Neuronal stem cell (in vitro differentiated cells): ENCODE measurements at regions not wholly inside any gene's neighbourhood (a gene's known extent, or its start where the extent isn't known, plus 50 kb on each side); places are given as distances from the start of the nearest gene placed in this dataset.

Experiments
- DNase-seq: peaks from one replicate; pipeline ENCODE4 v3.0.0-alpha.2; 2013; ENCODE audit warnings: low spot score
- H2AFZ ChIP-seq: one replicate; pipeline ENCODE4 v1.6.1; 2013; ENCODE audit warnings: mild to moderate bottlenecking, low read length, inconsistent platforms
- H2AK5ac ChIP-seq: 2 replicates; pipeline ENCODE4 v1.6.1; 2013; ENCODE audit warnings: low read depth, mild to moderate bottlenecking, inconsistent platforms, low read length, moderate library complexity, mixed read lengths
- H2BK120ac ChIP-seq: 2 replicates; pipeline ENCODE4 v1.6.1; 2013; ENCODE audit warnings: low read depth, mild to moderate bottlenecking, inconsistent platforms, low read length, moderate library complexity, mixed read lengths
- H2BK12ac ChIP-seq: one replicate; pipeline ENCODE4 v1.6.1; 2013; ENCODE audit warnings: low read length, inconsistent platforms
- H2BK15ac ChIP-seq: 2 replicates; pipeline ENCODE4 v1.6.1; 2013; ENCODE audit warnings: mild to moderate bottlenecking, low read length, inconsistent platforms, mixed read lengths
- H2BK5ac ChIP-seq: one replicate; pipeline ENCODE4 v1.6.1; 2013; ENCODE audit warnings: inconsistent platforms, mild to moderate bottlenecking, low read length, moderate library complexity
- H3K14ac ChIP-seq: one replicate; pipeline ENCODE4 v1.6.1; 2013; ENCODE audit warnings: low read length, inconsistent platforms
- H3K18ac ChIP-seq: 2 replicates; pipeline ENCODE4 v1.6.1; 2013; ENCODE audit warnings: low read length, inconsistent platforms
- H3K23ac ChIP-seq: 2 replicates; pipeline ENCODE4 v1.6.1; 2013; ENCODE audit warnings: low read depth, mild to moderate bottlenecking, mixed read lengths, low read length, inconsistent platforms; ENCODE audit not compliant: poor library complexity
- H3K27ac ChIP-seq: replicated peaks from 3 replicates; pipeline ENCODE4 v1.5.1; 2013; ENCODE audit warnings: low read length, inconsistent platforms
- H3K27me3 ChIP-seq, 3 experiments: 2 replicates each; pipeline ENCODE4 v1.6.1; 2013; ENCODE audit warnings: low read length in 3 of 3, mild to moderate bottlenecking in 2 of 3, inconsistent platforms in 1 of 3, low read depth in 1 of 3, mixed read lengths in 1 of 3, moderate library complexity in 1 of 3; ENCODE audit not compliant: control insufficient read depth in 3 of 3, insufficient read depth in 3 of 3
- H3K36me3 ChIP-seq, 2 donors: replicated peaks in 1 of 2; 2 replicates each; pipeline ENCODE4 v1.6.1; 2013; ENCODE audit warnings: low read length in 2 of 2; ENCODE audit not compliant: control insufficient read depth in 2 of 2, insufficient read depth in 2 of 2
- H3K4ac ChIP-seq: 2 replicates; pipeline ENCODE4 v1.6.1; 2013; ENCODE audit warnings: inconsistent platforms, mild to moderate bottlenecking, low read length, moderate library complexity
- H3K4me1 ChIP-seq, 2 donors: 1 replicate in 1 of 2; 2 replicates in 1 of 2; pipeline ENCODE4 v1.6.1; 2013; ENCODE audit warnings: low read length in 2 of 2, low read depth in 1 of 2; ENCODE audit not compliant: control insufficient read depth in 2 of 2, insufficient read depth in 1 of 2
- H3K4me2 ChIP-seq: one replicate; pipeline ENCODE4 v1.6.1; 2013; ENCODE audit warnings: mild to moderate bottlenecking, low read length, inconsistent platforms; ENCODE audit not compliant: insufficient read depth, poor library complexity, severe bottlenecking
- H3K4me3 ChIP-seq, 2 donors: 2 replicates each; pipeline ENCODE4 v1.5.1; 2013; ENCODE audit warnings: low read length in 2 of 2, mild to moderate bottlenecking in 2 of 2, inconsistent platforms in 1 of 2, moderate library complexity in 1 of 2
- H3K79me1 ChIP-seq: one replicate; pipeline ENCODE4 v1.6.1; 2013; ENCODE audit warnings: low read depth, mild to moderate bottlenecking, inconsistent platforms, low read length, moderate library complexity
- H3K9ac ChIP-seq: one replicate; pipeline ENCODE4 v1.6.1; 2013; ENCODE audit warnings: mild to moderate bottlenecking, low read depth, low read length, inconsistent platforms; ENCODE audit not compliant: poor library complexity
- H3K9me3 ChIP-seq, 2 donors: replicated peaks in 1 of 2; 2 replicates each; pipeline versions ENCODE3 to v1.6.1; 2013; ENCODE audit warnings: low read length in 2 of 2, mild to moderate bottlenecking in 2 of 2, inconsistent platforms in 1 of 2, low read depth in 1 of 2, mixed read lengths in 1 of 2, moderate library complexity in 1 of 2; ENCODE audit not compliant: control insufficient read depth in 2 of 2, insufficient read depth in 1 of 2
- H4K8ac ChIP-seq: one replicate; pipeline ENCODE4 v1.6.1; 2013; ENCODE audit warnings: low read depth, mild to moderate bottlenecking, inconsistent platforms, low read length, moderate library complexity
- H4K91ac ChIP-seq: one replicate; pipeline ENCODE4 v1.6.1; 2013; ENCODE audit warnings: low read length, low read depth, mild to moderate bottlenecking, inconsistent platforms; ENCODE audit not compliant: poor library complexity
- WGBS, 2 donors: extraction: QIAGEN DNeasy Blood & Tissue Kit; methylation state at CpG; one replicate each; pipeline ENCODE4 v1.1.7; 2013; ENCODE audit warnings: missing lambda C conversion rate in 2 of 2, mixed read lengths in 1 of 2; ENCODE audit not compliant: insufficient read length in 2 of 2, insufficient replicate concordance in 1 of 2; ENCODE audit errors: extremely low coverage in 2 of 2; 5-methylcytosine and 5-hydroxymethylcytosine counted together

DNA sequence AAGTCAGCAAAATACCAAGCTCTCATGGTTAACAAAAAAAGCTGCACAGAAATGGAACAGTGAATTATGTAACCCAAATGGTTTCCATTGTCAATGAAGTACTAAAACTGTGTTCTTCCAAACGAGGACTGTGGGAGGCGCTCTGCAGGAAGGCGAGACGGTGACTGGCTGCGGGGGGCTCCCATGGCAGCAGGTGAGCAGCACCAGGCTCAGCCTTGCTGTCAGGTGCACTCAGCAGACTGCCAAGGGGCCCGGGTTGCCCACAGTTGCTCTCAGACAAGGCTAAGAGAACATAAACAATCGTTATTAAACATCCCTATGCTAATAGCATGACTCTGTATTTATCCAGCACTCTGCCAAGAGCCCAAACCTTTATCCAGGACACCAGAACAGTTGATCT, 630.3 kb upstream of the ARID1B start:
- Histone ChIP-seq H3K9ac (no peak overlapping the region), H4K8ac (no peak overlapping the region), H3K4me2 (no peak overlapping the region), H3K4ac (no peak overlapping the region), H2AFZ (no peak overlapping the region), H3K27me3 (no peaks in the 10 kb centered on the region), H3K4me3 (no peak overlapping the region), H3K36me3 (no peaks in the 10 kb centered on the region), H2BK120ac (no peak overlapping the region), H3K18ac (peak overlapping the region; percentile 62), H3K23ac (no peak overlapping the region), H2BK15ac (no peak overlapping the region), H2BK5ac (no peak overlapping the region), H2AK5ac (no peak overlapping the region), H4K91ac (no peak overlapping the region), H3K14ac (no peak overlapping the region), H3K79me1 (no peaks in the 10 kb centered on the region), H2BK12ac (no peak overlapping the region), H3K9me3 (no peaks in the 10 kb centered on the region), H3K4me1 (peaks cover 0 to 2% of the 10 kb centered on the region in 2 donors), H3K27ac (no peak overlapping the region)
- WGBS, 2 donors = no CpG with 5 or more reads among the region's 7 CpGs
- DNase-seq = no peak

GRCh38 chr6:156131221-156131903, 645.8 kb upstream of the ARID1B start:
- Histone ChIP-seq H2BK120ac (no peak overlapping the region), H3K23ac (no peak overlapping the region), H2BK15ac (no peak overlapping the region), H2AFZ (no peak overlapping the region), H3K27ac (no peak overlapping the region), H3K9ac (no peak overlapping the region), H4K91ac (no peak overlapping the region), H3K4me3 (no peak overlapping the region), H3K9me3 (no peaks in the 10 kb centered on the region), H2BK5ac (no peak overlapping the region), H3K36me3 (no peaks in the 10 kb centered on the region), H3K27me3 (no peaks in the 10 kb centered on the region), H3K4me1 (peaks cover 0 to 2% of the 10 kb centered on the region in 2 donors), H3K18ac (no peak overlapping the region), H3K4ac (no peak overlapping the region), H3K4me2 (no peak overlapping the region), H2AK5ac (no peak overlapping the region), H4K8ac (no peak overlapping the region), H3K14ac (no peak overlapping the region), H2BK12ac (no peak overlapping the region), H3K79me1 (no peaks in the 10 kb centered on the region)
- DNase-seq = no peak
- no CpG with 5 or more reads among the region's 6 CpGs for WGBS, 2 donors

DNA sequence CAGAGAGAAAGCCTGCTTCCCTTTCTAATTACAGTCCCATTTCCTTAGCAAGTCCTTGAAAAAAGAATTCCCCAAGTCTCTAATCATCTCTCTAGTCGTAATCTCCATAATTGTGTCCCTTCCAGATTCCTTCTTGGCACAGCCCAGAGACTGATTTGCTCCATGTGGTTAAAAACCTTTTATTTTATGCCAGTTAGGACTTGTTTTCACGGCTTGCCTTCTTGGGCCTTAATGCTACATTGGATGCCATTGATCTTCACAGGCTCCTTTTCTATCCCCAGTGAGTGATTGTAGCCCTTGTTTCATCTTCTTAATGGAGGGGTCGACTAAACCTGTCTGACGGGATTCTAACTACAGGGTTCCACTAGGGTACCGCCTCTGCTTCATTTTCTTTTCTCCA, 650.6 kb upstream of the ARID1B start:
- WGBS, 2 donors = no CpG with 5 or more reads among the region's 5 CpGs

DNA sequence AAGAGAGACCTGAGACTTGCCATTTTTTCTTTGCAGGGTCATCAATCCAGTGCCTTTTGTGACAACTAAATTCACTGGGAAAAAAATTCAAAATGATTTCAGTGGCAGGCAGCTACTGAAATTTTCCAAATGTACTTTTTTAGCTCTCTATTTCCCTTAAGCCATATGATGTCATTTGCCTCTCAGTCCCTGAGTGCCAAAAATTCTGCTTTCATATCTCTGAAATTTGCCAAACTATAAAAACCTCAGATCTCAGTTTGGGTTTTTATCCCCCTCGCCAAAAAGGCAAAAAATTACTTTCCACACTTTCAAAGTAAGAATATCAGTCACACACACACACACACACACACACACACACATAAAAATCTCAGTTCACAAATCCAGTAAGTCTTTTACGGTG, 651.3 kb upstream of the ARID1B start:
- H2BK15ac ChIP-seq = no peak overlapping the region
- H4K8ac ChIP-seq = no peak overlapping the region
- H3K4me3 ChIP-seq = no peak overlapping the region
- H2AFZ ChIP-seq = no peak overlapping the region
- no peak overlapping the region for H3K14ac ChIP-seq
- H3K4me2 ChIP-seq = no peak overlapping the region
- H3K9me3 ChIP-seq = no peaks in the 10 kb centered on the region
- no peak overlapping the region for H2BK120ac ChIP-seq
- H3K4me1 ChIP-seq = no peaks in the 10 kb centered on the region
- H3K9ac ChIP-seq = no peak overlapping the region
- no peak for DNase-seq
- no peak overlapping the region for H3K4ac ChIP-seq
- no peaks in the 10 kb centered on the region for H3K79me1 ChIP-seq
- no peak overlapping the region for H4K91ac ChIP-seq
- no peak overlapping the region for H2BK12ac ChIP-seq
- H3K36me3 ChIP-seq = no peaks in the 10 kb centered on the region
- no peak overlapping the region for H3K23ac ChIP-seq
- H2BK5ac ChIP-seq = no peak overlapping the region
- WGBS, 2 donors = no CpG with 5 or more reads among the region's 2 CpGs
- H3K18ac ChIP-seq = no peak overlapping the region
- no peaks in the 10 kb centered on the region for H3K27me3 ChIP-seq
- H3K27ac ChIP-seq = no peak overlapping the region
- H2AK5ac ChIP-seq = no peak overlapping the region

More for the DNA sequence above, 650.6 kb upstream of the ARID1B start:
- no peak overlapping the region for H3K27ac ChIP-seq
- no peak overlapping the region for H4K91ac ChIP-seq
- no peak overlapping the region for H3K4ac ChIP-seq
- no peak overlapping the region for H3K4me2 ChIP-seq
- H3K9ac ChIP-seq = no peak overlapping the region
- H3K14ac ChIP-seq = no peak overlapping the region
- no peak overlapping the region for H2BK5ac ChIP-seq
- no peak overlapping the region for H4K8ac ChIP-seq
- no peak overlapping the region for H2BK12ac ChIP-seq
- no peak for DNase-seq
- no peak overlapping the region for H3K23ac ChIP-seq
- H2BK120ac ChIP-seq = no peak overlapping the region
- H3K9me3 ChIP-seq = no peaks in the 10 kb centered on the region
- H3K4me1 ChIP-seq = peaks cover 0 to 2% of the 10 kb centered on the region in 2 donors
- H3K18ac ChIP-seq = no peak overlapping the region
- no peaks in the 10 kb centered on the region for H3K79me1 ChIP-seq
- H3K36me3 ChIP-seq = no peaks in the 10 kb centered on the region
- no peak overlapping the region for H3K4me3 ChIP-seq
- H3K27me3 ChIP-seq = no peaks in the 10 kb centered on the region
- H2AFZ ChIP-seq = no peak overlapping the region
- H2BK15ac ChIP-seq = no peak overlapping the region
- H2AK5ac ChIP-seq = no peak overlapping the region
